Panc1 (cell line): ENCODE measurements at regions not wholly inside any gene's neighbourhood (a gene's known extent, or its start where the extent isn't known, plus 50 kb on each side); places are given as distances from the start of the nearest gene placed in this dataset.

ENCODE experiments used
- ATAC-seq: fragments of 200-7000 bp; cut with Tn5 transposase; 2 replicates; pipeline ENCODE4 v1.9.1; 2020; ENCODE audit warnings: mild to moderate bottlenecking, moderate library complexity
- BruUV-seq: library from RNA; stranded (reverse); fragments of 400-500 nt; replicated peaks from 2 replicates; lab custom pipeline; 2021; lab: Mats Ljungman, UMichigan
- CTCF ChIA-PET: fragments of 300-600 bp; sonication (Branson Sonifier 250); formaldehyde crosslinking; loops from one replicate; lab custom pipeline; 2022; ENCODE audit warnings: antibody characterized with exemption; lab: Charles Lee
- POLR2A ChIA-PET: fragments of 300-600 bp; sonication (Branson Sonifier 250); formaldehyde crosslinking; loops from one replicate; lab custom pipeline; 2022; ENCODE audit warnings: antibody characterized with exemption; lab: Charles Lee
- DNase-seq: peaks from one replicate; pipeline ENCODE4 v3.0.0-alpha.2; 2010; ENCODE audit warnings: low read depth, low spot score
- H3K27ac ChIP-seq: 2 replicates; pipeline ENCODE4 v1.5.1; 2011; ENCODE audit warnings: mild to moderate bottlenecking, low read length, inconsistent platforms
- H3K27me3 ChIP-seq: fragments of 200-500 bp; sonication (Bioruptor generic); 2 replicates; pipeline ENCODE4 v1.6.0; 2014; ENCODE audit warnings: low read length, inconsistent platforms; ENCODE audit not compliant: control insufficient read depth, insufficient read depth
- H3K36me3 ChIP-seq: fragments of 200-500 bp; sonication (Bioruptor generic); 2 replicates; pipeline ENCODE4 v1.5.1; 2014; ENCODE audit warnings: inconsistent platforms, mild to moderate bottlenecking, low read length, moderate library complexity; ENCODE audit not compliant: control insufficient read depth, insufficient read depth
- H3K4me1 ChIP-seq: 2 replicates; pipeline ENCODE4 v1.5.1; 2011; ENCODE audit warnings: inconsistent platforms, mild to moderate bottlenecking, low read length, moderate library complexity; ENCODE audit not compliant: control insufficient read depth, insufficient read depth
- H3K4me3 ChIP-seq, 2 experiments: 2 replicates each; pipeline ENCODE4 v1.5.1; 2011 to 2012; ENCODE audit warnings: low read depth in 2 of 2, low read length in 2 of 2, mild to moderate bottlenecking in 2 of 2, inconsistent platforms in 1 of 2, moderate library complexity in 1 of 2
- H3K9me3 ChIP-seq: fragments of 200-500 bp; sonication (Bioruptor generic); 2 replicates; pipeline ENCODE4 v1.5.1; 2014; ENCODE audit warnings: low read depth, mild to moderate bottlenecking, inconsistent platforms, low read length, moderate library complexity; ENCODE audit not compliant: control insufficient read depth, insufficient read depth
- CTCF ChIP-seq: fragments of 450-650 bp; IDR thresholded peaks from 2 replicates; pipeline ENCODE4 v1.5.1; 2017; ENCODE audit warnings: mild to moderate bottlenecking
- POLR2AphosphoS5 ChIP-seq: IDR thresholded peaks from 2 replicates; pipeline ENCODE4 v1.6.1; 2012; ENCODE audit warnings: mild to moderate bottlenecking, low read depth, low read length, moderate library complexity
- SIN3A ChIP-seq: IDR thresholded peaks from 2 replicates; pipeline ENCODE4 v1.6.1; 2012; ENCODE audit warnings: low read depth, mild to moderate bottlenecking, low read length, moderate library complexity, borderline replicate concordance; ENCODE audit not compliant: insufficient read depth
- TCF7L2 ChIP-seq: IDR thresholded peaks from 2 replicates; pipeline ENCODE4 v1.6.1; 2011; ENCODE audit warnings: mild to moderate bottlenecking, low read depth, low read length, inconsistent platforms
- in situ Hi-C: cut with HindIII; loops from 2 replicates; pipeline ENCODE4 v1.10.0; 2016; ENCODE audit warnings: low sequenced_read_pairs, low pct_unique_long_range_greater_than_20kb
- intact Hi-C: fragments of 100-400 bp; cut with micrococcal nuclease; formaldehyde crosslinking; loops from one replicate; pipeline ENCODE4 v1.10.0; 2022; ENCODE audit not compliant: unreplicated experiment
- TF ChIP-seq, protein P1 (sequence below), 2 experiments: IDR thresholded peaks; 2 replicates each; pipeline ENCODE4 v1.6.1; 2011 to 2012; ENCODE audit warnings: low read depth in 2 of 2, control low read depth in 1 of 2, low read length in 1 of 2, mild to moderate bottlenecking in 1 of 2, moderate library complexity in 1 of 2; ENCODE audit not compliant: insufficient read depth in 1 of 2

GRCh38 chr3:117700573-117701360 lies 991.2 kb downstream of the TUSC7 start:
- no peaks in the 10 kb centered on the region for H3K4me1 ChIP-seq
- no peaks in the 10 kb centered on the region for H3K9me3 ChIP-seq
- BruUV-seq = no TSS peak
- ChIA-PET CTCF (no interaction called here), POLR2A (no interaction called here)
- TF ChIP-seq POLR2AphosphoS5 (no peak), CTCF (no peak), SIN3A (no peak), TCF7L2 (no peak)
- TF ChIP-seq, protein P1, sequence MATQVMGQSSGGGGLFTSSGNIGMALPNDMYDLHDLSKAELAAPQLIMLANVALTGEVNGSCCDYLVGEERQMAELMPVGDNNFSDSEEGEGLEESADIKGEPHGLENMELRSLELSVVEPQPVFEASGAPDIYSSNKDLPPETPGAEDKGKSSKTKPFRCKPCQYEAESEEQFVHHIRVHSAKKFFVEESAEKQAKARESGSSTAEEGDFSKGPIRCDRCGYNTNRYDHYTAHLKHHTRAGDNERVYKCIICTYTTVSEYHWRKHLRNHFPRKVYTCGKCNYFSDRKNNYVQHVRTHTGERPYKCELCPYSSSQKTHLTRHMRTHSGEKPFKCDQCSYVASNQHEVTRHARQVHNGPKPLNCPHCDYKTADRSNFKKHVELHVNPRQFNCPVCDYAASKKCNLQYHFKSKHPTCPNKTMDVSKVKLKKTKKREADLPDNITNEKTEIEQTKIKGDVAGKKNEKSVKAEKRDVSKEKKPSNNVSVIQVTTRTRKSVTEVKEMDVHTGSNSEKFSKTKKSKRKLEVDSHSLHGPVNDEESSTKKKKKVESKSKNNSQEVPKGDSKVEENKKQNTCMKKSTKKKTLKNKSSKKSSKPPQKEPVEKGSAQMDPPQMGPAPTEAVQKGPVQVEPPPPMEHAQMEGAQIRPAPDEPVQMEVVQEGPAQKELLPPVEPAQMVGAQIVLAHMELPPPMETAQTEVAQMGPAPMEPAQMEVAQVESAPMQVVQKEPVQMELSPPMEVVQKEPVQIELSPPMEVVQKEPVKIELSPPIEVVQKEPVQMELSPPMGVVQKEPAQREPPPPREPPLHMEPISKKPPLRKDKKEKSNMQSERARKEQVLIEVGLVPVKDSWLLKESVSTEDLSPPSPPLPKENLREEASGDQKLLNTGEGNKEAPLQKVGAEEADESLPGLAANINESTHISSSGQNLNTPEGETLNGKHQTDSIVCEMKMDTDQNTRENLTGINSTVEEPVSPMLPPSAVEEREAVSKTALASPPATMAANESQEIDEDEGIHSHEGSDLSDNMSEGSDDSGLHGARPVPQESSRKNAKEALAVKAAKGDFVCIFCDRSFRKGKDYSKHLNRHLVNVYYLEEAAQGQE (IDR thresholded peaks at IDR 0.05; ENCODE audit: insufficient read depth in 1 of 2, low read depth in 2 of 2, low read length in 1 of 2) = no peak
- H3K27ac ChIP-seq = no peak overlapping the region
- H3K27me3 ChIP-seq = no peaks in the 10 kb centered on the region
- ATAC-seq = no peak
- H3K36me3 ChIP-seq = no peaks in the 10 kb centered on the region
- in situ Hi-C loops = no loop called here
- intact Hi-C loops = no loop called here
- H3K4me3 ChIP-seq = no peak overlapping the region
- DNase-seq = no peak

- Histone ChIP-seq H3K4me1 (no peaks in the 10 kb centered on the region), H3K9me3 (no peaks in the 10 kb centered on the region), H3K27me3 (no peaks in the 10 kb centered on the region), H3K36me3 (no peaks in the 10 kb centered on the region), H3K4me3 (no peak overlapping the region), H3K27ac (no peak overlapping the region)
- in situ Hi-C loops = no loop called here
- ChIA-PET CTCF (no interaction called here), POLR2A (no interaction called here)
- DNase-seq (no peak), ATAC-seq (no peak)
- TF ChIP-seq TCF7L2 (no peak), POLR2AphosphoS5 (no peak), SIN3A (no peak), CTCF (no peak)
- TF ChIP-seq, protein P1 (IDR thresholded peaks at IDR 0.05; ENCODE audit: insufficient read depth in 1 of 2, low read depth in 2 of 2, low read length in 1 of 2) = no peak
- intact Hi-C loops = no loop called here
- BruUV-seq = no TSS peak
Measured at GRCh38 chr3:117705011-117705410, 995.4 kb downstream of the TUSC7 start.
